Right lobe of liver (tissue), 4 donors: ENCODE measurements at regions not wholly inside any gene's neighbourhood (a gene's known extent, or its start where the extent isn't known, plus 50 kb on each side); places are given as distances from the start of the nearest gene placed in this dataset.

Source experiments
- CTCF ChIP-seq, 4 donors: fragments of 200-600 bp in 3 of 4; fragments of 450-650 bp in 1 of 4; IDR thresholded peaks; one replicate each; pipeline versions ENCODE4 v1.5.1 to v1.8.0; 2016 to 2022; ENCODE audit warnings: antibody characterized with exemption in 4 of 4, mild to moderate bottlenecking in 2 of 4
- POLR2A ChIP-seq: fragments of 450-650 bp; IDR thresholded peaks from one replicate; pipeline ENCODE4 v1.6.1; 2017; ENCODE audit warnings: antibody characterized with exemption, mild to moderate bottlenecking
- donor health status: DM: no; HTN: no; CAD: no.
- donor health status: DM: no; HTN: no; CAD: no.
- donor health status: DM: no; HTN: yes; CAD: no.

GRCh38 chr4:107219681-107220080 is 183.6 kb upstream of the DKK2 start:
- TF ChIP-seq POLR2A (no peak), CTCF (IDR thresholded peaks at IDR 0.05) (no peak)
